AG09309 (cell line): ENCODE measurements at regions not wholly inside any gene's neighbourhood (a gene's known extent, or its start where the extent isn't known, plus 50 kb on each side); places are given as distances from the start of the nearest gene placed in this dataset.

Experiments
- DNase-seq: peaks from one replicate; pipeline ENCODE4 v3.0.0-alpha.2; 2010; ENCODE audit warnings: low read depth
- H3K4me3 ChIP-seq: 2 replicates; pipeline ENCODE4 v1.5.1; 2011; ENCODE audit warnings: mild to moderate bottlenecking, low read depth, low read length, moderate library complexity; ENCODE audit not compliant: control insufficient read depth
- TF ChIP-seq, protein P1 (sequence below): IDR thresholded peaks from 2 replicates; pipeline ENCODE4 v1.5.1; 2011; ENCODE audit warnings: mild to moderate bottlenecking, low read depth, low read length, inconsistent platforms; ENCODE audit not compliant: insufficient read depth, control insufficient read depth; ENCODE audit errors: missing control alignments

DNA sequence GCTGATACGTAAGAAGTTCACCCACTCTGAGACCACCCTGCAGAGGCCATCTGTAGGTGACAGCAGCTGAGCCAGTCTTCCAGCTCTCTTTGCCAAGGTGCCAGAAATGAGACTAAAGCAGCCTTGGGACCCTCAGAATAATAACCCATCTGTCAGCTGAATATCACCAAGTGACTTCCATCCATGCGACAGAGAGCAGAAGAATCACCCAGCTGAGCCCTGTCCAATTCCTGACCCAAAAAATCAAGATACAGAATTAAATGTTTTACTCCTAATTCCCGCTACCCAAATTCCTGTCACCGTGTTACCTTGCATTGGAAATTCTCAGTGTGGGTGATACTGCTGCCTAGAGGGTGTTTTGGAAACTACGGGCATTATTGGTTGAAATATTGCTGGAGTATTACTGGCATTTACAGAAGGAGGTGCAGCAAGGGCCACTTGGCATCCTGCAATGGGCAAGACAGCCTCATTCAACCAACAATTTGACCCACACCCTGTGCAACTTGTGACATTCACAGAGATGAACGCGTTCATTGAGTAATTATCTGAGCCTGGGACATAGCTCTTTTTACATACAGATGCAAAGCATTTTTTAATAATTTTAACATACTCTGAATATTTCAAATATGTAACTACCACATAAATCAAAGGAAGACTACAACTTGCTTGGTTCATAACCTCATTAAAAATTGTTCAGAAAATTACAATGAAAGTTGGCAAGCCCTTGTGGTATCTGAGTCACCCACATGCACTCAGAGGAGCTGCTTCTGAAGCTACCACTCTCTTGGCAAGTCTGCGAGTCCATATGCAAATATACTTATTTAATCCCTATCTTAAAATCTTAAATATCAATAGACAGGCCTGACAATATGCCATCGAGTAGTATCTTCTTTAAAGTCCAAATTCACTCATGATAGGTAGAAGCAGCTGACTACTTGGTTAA is 126.6 kb downstream of the C16orf95 start:
- no peak for DNase-seq
- no peak overlapping the region for H3K4me3 ChIP-seq
- TF ChIP-seq, protein P1, sequence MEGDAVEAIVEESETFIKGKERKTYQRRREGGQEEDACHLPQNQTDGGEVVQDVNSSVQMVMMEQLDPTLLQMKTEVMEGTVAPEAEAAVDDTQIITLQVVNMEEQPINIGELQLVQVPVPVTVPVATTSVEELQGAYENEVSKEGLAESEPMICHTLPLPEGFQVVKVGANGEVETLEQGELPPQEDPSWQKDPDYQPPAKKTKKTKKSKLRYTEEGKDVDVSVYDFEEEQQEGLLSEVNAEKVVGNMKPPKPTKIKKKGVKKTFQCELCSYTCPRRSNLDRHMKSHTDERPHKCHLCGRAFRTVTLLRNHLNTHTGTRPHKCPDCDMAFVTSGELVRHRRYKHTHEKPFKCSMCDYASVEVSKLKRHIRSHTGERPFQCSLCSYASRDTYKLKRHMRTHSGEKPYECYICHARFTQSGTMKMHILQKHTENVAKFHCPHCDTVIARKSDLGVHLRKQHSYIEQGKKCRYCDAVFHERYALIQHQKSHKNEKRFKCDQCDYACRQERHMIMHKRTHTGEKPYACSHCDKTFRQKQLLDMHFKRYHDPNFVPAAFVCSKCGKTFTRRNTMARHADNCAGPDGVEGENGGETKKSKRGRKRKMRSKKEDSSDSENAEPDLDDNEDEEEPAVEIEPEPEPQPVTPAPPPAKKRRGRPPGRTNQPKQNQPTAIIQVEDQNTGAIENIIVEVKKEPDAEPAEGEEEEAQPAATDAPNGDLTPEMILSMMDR: no peak

DNA sequence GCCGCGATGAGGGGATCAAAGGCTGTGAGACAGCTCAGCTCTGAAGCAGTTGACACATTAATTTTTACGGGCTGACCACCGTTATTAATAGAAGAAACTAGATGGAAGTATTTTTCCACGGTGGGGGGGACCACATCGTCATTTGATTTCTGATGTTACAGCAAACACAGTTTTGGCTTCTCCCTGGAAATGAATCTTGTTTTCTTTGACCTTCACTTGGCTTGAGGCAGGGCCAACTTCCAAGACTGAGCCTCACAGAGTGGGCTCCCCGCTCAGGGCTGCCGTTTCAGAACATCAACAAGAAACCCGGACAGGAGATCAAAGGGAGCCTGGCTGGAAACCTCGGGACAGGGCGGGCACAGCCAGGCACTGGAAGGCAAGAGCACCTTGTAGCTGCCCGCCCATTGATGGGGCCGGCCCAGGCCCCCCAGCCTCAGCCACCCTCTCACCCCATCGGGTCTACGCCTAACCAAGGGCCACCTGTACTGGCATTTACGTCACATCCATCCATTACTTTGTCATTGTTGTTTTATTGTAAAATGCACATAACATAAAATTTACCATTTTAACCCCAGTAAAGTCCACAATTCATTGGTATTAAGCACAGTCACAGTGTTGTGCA is 124.6 kb downstream of the C16orf95 start:
- TF ChIP-seq, protein P1: no peak
- no peak overlapping the region for H3K4me3 ChIP-seq

DNA sequence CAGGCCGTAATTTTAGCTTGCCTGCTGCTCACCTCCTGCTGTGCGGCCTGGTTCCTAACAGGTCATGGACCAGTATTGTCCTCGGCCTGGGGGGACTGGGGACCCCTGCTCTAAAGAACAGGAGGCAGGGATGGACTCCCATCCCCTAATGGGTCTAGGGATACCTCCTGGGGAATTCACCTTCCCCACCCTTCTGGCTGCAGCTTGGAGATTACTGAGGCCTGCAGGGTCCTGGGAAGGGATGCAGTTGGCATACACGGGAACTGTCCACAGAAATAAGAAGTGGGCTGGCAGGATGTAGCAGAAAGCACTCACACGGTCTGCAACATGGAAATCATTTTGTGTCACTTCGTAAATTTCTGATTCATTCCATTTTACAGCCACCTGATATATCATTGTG is 123.0 kb downstream of the C16orf95 start:
- TF ChIP-seq, protein P1: no peak
- H3K4me3 ChIP-seq: no peak overlapping the region
- no peak for DNase-seq

More for the DNA sequence above, 124.6 kb downstream of the C16orf95 start:
- DNase-seq: no peak

DNA sequence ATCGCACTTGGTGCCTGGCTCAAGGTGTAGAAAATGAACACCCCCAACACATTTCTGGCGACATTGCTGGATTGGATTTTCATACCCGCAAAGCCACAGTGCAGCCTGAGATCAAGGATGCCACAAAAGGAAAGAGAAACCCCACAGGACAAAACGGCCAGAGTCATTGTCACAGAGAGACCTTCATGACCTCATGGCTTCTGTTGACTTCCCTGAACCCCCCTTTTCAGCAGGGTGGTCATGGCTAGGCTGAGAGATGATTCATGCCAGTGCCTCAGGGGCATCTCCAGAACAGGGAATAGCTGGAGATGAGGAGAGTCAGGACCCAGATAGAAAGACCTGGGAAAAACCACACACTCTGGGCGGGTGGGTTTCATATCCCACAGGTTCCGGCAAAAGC is 122.0 kb downstream of the C16orf95 start:
- TF ChIP-seq, protein P1: no peak
- DNase-seq: no peak
- H3K4me3 ChIP-seq: no peak overlapping the region

DNA sequence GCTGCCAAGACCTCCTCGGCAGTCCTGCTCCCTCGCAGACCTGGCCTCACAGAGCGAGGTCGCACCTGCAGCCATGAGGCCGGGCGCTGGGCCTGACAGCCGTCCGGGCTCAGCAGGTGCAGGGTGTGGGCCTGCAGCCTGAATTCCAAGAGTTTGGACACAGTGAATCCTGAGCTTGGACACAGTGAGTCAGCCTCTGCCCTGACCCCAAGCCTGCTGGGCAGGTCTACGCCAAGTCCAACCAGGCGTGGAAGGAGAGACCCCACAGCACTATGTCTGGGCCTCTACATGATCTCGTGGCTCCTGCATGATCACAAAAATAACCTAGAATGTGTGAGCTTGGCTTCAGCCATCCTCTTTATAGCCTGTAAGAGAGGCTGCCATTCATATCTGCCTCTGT is 121.0 kb downstream of the C16orf95 start:
- no peak for DNase-seq
- no peak overlapping the region for H3K4me3 ChIP-seq
- TF ChIP-seq, protein P1: no peak

DNA sequence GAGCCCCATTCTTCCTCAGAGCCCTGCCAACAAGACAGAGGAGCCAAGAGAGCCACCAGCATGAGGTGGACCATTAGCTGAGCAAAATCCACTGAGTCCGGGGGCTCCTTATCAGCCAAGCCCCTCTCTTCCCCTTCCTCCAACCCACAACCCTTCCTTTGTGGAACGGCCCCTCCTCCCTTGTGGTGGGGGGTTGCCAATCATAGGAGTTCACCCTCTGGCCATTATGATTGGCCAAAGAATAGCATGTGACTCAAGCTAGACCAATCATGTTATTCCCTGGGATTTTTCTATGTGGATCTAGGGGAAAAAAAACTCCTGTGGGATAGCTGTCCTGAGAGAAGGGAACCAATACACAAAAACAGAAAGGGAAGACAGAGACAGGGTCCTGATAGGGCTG is 120.5 kb downstream of the C16orf95 start:
- TF ChIP-seq, protein P1: no peak
- no peak for DNase-seq

More for the DNA sequence above, 120.5 kb downstream of the C16orf95 start:
- no peak overlapping the region for H3K4me3 ChIP-seq
